HL-60 (cell line): ENCODE measurements at regions not wholly inside any gene's neighbourhood (a gene's known extent, or its start where the extent isn't known, plus 50 kb on each side); places are given as distances from the start of the nearest gene placed in this dataset.

Source experiments
- GABPA ChIP-seq: IDR thresholded peaks from 2 replicates; pipeline ENCODE4 v1.6.1; 2012; ENCODE audit warnings: low read depth
- POLR2AphosphoS5 ChIP-seq: IDR thresholded peaks from 2 replicates; pipeline ENCODE4 v1.6.1; 2012; ENCODE audit warnings: low read depth
- SPI1 ChIP-seq: IDR thresholded peaks from 2 replicates; pipeline ENCODE4 v1.6.1; 2012; ENCODE audit warnings: low read depth, mild to moderate bottlenecking, borderline replicate concordance
- TF ChIP-seq, protein P1 (sequence below): IDR thresholded peaks from one replicate; pipeline ENCODE4 v1.5.1; 2011; ENCODE audit warnings: low read length, control low read depth, inconsistent platforms; ENCODE audit not compliant: insufficient read depth
- TF ChIP-seq, protein P2 (sequence below): IDR thresholded peaks from 2 replicates; pipeline ENCODE4 v1.6.1; 2012; ENCODE audit warnings: low read depth; ENCODE audit not compliant: insufficient replicate concordance

DNA sequence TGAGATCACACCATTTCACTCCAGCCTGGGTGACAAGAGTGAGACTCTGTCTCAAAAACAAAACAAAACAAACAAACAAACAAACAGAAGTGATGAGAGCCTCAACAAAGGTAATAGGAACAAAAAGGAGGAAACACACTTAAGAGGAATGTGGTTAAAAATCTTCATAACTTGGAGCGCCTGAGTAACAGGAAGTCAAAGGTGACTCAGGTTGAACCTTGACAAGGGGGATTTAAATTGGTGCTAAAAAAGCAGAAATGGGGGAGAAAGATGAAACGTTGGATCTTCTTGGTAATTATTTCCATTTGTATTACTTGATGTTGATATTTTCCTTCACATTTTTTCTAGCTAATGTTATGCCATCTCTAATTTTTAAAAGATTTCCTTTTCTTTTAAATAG is 318.5 kb upstream of the TCF4 start:
- TF ChIP-seq, protein P1, sequence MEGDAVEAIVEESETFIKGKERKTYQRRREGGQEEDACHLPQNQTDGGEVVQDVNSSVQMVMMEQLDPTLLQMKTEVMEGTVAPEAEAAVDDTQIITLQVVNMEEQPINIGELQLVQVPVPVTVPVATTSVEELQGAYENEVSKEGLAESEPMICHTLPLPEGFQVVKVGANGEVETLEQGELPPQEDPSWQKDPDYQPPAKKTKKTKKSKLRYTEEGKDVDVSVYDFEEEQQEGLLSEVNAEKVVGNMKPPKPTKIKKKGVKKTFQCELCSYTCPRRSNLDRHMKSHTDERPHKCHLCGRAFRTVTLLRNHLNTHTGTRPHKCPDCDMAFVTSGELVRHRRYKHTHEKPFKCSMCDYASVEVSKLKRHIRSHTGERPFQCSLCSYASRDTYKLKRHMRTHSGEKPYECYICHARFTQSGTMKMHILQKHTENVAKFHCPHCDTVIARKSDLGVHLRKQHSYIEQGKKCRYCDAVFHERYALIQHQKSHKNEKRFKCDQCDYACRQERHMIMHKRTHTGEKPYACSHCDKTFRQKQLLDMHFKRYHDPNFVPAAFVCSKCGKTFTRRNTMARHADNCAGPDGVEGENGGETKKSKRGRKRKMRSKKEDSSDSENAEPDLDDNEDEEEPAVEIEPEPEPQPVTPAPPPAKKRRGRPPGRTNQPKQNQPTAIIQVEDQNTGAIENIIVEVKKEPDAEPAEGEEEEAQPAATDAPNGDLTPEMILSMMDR = no peak
- TF ChIP-seq GABPA = no peak
- TF ChIP-seq POLR2AphosphoS5 = no peak
- TF ChIP-seq SPI1 = peak; percentile 81
- TF ChIP-seq, protein P2, sequence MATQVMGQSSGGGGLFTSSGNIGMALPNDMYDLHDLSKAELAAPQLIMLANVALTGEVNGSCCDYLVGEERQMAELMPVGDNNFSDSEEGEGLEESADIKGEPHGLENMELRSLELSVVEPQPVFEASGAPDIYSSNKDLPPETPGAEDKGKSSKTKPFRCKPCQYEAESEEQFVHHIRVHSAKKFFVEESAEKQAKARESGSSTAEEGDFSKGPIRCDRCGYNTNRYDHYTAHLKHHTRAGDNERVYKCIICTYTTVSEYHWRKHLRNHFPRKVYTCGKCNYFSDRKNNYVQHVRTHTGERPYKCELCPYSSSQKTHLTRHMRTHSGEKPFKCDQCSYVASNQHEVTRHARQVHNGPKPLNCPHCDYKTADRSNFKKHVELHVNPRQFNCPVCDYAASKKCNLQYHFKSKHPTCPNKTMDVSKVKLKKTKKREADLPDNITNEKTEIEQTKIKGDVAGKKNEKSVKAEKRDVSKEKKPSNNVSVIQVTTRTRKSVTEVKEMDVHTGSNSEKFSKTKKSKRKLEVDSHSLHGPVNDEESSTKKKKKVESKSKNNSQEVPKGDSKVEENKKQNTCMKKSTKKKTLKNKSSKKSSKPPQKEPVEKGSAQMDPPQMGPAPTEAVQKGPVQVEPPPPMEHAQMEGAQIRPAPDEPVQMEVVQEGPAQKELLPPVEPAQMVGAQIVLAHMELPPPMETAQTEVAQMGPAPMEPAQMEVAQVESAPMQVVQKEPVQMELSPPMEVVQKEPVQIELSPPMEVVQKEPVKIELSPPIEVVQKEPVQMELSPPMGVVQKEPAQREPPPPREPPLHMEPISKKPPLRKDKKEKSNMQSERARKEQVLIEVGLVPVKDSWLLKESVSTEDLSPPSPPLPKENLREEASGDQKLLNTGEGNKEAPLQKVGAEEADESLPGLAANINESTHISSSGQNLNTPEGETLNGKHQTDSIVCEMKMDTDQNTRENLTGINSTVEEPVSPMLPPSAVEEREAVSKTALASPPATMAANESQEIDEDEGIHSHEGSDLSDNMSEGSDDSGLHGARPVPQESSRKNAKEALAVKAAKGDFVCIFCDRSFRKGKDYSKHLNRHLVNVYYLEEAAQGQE = no peak
